Vagina (tissue), 2 donors: ENCODE measurements at regions not wholly inside any gene's neighbourhood (a gene's known extent, or its start where the extent isn't known, plus 50 kb on each side); places are given as distances from the start of the nearest gene placed in this dataset.

ENCODE experiments used
- CTCF ChIP-seq, 3 experiments: fragments of 450-650 bp in 2 of 3; fragments of 200-600 bp in 1 of 3; sonication (generic) in 1 of 3; IDR thresholded peaks; one replicate each; pipeline ENCODE4 v1.5.1; 2017 to 2019; ENCODE audit warnings: antibody characterized with exemption in 3 of 3, mild to moderate bottlenecking in 2 of 3, moderate library complexity in 2 of 3
- POLR2AphosphoS5 ChIP-seq, 2 donors: sonication (generic); formaldehyde crosslinking; IDR thresholded peaks; one replicate each; pipeline ENCODE4 v1.9.0; 2017; ENCODE audit warnings: antibody characterized with exemption in 2 of 2, mild to moderate bottlenecking in 2 of 2, low read depth in 1 of 2; ENCODE audit not compliant: insufficient read depth in 1 of 2

DNA sequence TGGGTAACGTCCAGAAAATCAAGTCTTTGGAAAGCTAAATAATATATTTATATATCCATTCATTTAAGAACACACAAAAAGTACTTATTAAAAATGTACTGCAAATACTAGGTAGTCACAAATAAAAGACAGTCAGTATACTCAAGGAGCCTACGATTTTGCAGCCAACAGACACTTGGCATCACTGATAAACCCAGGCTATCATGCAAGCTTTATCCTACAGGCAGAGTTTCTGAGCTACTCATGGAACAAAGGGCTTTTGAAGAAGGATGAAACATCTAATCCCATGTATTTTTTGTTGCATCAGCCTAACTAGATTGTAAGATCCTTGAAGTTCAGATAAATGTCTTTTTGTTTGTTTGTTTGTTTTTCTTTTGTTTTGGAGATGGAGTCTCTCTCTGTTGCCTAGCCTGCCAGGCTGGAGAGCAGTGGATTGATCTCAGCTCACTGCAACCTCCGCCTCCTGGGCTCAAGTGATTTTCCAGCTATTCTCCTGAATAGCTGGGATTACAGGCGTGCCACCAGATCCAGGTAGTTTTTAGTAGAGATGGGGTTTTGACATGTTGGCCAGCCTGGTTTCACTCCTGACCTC is 319.4 kb upstream of the MDFIC2 start:
- no peak for TF ChIP-seq POLR2AphosphoS5 (IDR thresholded peaks at IDR 0.05; ENCODE audit: insufficient read depth in 1 of 2, low read depth in 1 of 2)
- no peak for TF ChIP-seq CTCF (IDR thresholded peaks at IDR 0.05)
